ENCODE measurements at regions not wholly inside any gene's neighbourhood (a gene's known extent, or its start where the extent isn't known, plus 50 kb on each side); places are given as distances from the start of the nearest gene placed in this dataset.

- no peak for TF ChIP-seq CTCF (IDR thresholded peaks at IDR 0.05; ENCODE audit: low read depth, low read length)
- Histone ChIP-seq H3K36me3 (no peaks in the 10 kb centered on the region), H3K27me3 (no peaks in the 10 kb centered on the region), H3K4me1 (peaks cover 5% of the 10 kb centered on the region), H3K4me3 (ENCODE audit: low read depth, low read length) (no peak overlapping the region), H3K9me3 (peaks cover 12% of the 10 kb centered on the region)
- peak; percentile 97 for DNase-seq
Observed at GRCh38 chr2:16311521-16312440, 353.9 kb downstream of the CYRIA start.

GRCh38 chr2:16308816-16309215 lies 356.8 kb downstream of the CYRIA start:
- peak; percentile 86 for DNase-seq
- Histone ChIP-seq H3K9me3 (peaks cover 12% of the 10 kb centered on the region), H3K4me3 (ENCODE audit: low read depth, low read length) (no peak overlapping the region), H3K4me1 (no peaks in the 10 kb centered on the region), H3K36me3 (no peaks in the 10 kb centered on the region), H3K27me3 (peaks cover 25% of the 10 kb centered on the region)
- no peak for TF ChIP-seq CTCF (IDR thresholded peaks at IDR 0.05; ENCODE audit: low read depth, low read length)

GRCh38 chr2:16304876-16305590 lies 360.6 kb downstream of the CYRIA start:
- peaks cover 35% of the 10 kb centered on the region for H3K27me3 ChIP-seq
- H3K4me1 ChIP-seq: no peaks in the 10 kb centered on the region
- H3K36me3 ChIP-seq: no peaks in the 10 kb centered on the region
- no peak for TF ChIP-seq CTCF (IDR thresholded peaks at IDR 0.05; ENCODE audit: low read depth, low read length)
- peak; percentile 90 for DNase-seq
- H3K9me3 ChIP-seq: peaks cover 29% of the 10 kb centered on the region
- H3K4me3 ChIP-seq (ENCODE audit: low read depth, low read length): no peak overlapping the region

GRCh38 chr2:16303761-16304160 lies 361.9 kb downstream of the CYRIA start:
- Histone ChIP-seq H3K27me3 (peaks cover 35% of the 10 kb centered on the region), H3K9me3 (peaks cover 34% of the 10 kb centered on the region), H3K4me3 (ENCODE audit: low read depth, low read length) (no peak overlapping the region), H3K4me1 (no peaks in the 10 kb centered on the region), H3K36me3 (no peaks in the 10 kb centered on the region)
- DNase-seq: peak; percentile 96
- TF ChIP-seq CTCF (IDR thresholded peaks at IDR 0.05; ENCODE audit: low read depth, low read length): no peak

GRCh38 chr2:16303273-16303577 lies 362.4 kb downstream of the CYRIA start:
- Histone ChIP-seq H3K4me1 (no peaks in the 10 kb centered on the region), H3K27me3 (peaks cover 35% of the 10 kb centered on the region), H3K4me3 (ENCODE audit: low read depth, low read length) (no peak overlapping the region), H3K36me3 (no peaks in the 10 kb centered on the region), H3K9me3 (peaks cover 34% of the 10 kb centered on the region)
- TF ChIP-seq CTCF (IDR thresholded peaks at IDR 0.05; ENCODE audit: low read depth, low read length): no peak
- DNase-seq: peak; percentile 98
